Activated CD8-positive, alpha-beta memory T cell treated with anti-CD3 and anti-CD28 coated beads for 36 hours (primary cell): ENCODE measurements at regions not wholly inside any gene's neighbourhood (a gene's known extent, or its start where the extent isn't known, plus 50 kb on each side); places are given as distances from the start of the nearest gene placed in this dataset.
"Not testable (repeated sequence)": the region's sequence is repeated elsewhere in the genome, so short reads cannot be mapped to it uniquely, and the experiment has no call there.

Source experiments
- CTCF ChIA-PET: fragments of 350-600 bp; sonication (Branson Sonifier 250); formaldehyde crosslinking; loops from one replicate; lab custom pipeline; 2021; ENCODE audit warnings: antibody characterized with exemption; lab: Charles Lee
- POLR2A ChIA-PET: fragments of 350-600 bp; sonication (Branson Sonifier 250); formaldehyde crosslinking; loops from one replicate; lab custom pipeline; 2021; ENCODE audit warnings: antibody characterized with exemption; lab: Charles Lee

DNA sequence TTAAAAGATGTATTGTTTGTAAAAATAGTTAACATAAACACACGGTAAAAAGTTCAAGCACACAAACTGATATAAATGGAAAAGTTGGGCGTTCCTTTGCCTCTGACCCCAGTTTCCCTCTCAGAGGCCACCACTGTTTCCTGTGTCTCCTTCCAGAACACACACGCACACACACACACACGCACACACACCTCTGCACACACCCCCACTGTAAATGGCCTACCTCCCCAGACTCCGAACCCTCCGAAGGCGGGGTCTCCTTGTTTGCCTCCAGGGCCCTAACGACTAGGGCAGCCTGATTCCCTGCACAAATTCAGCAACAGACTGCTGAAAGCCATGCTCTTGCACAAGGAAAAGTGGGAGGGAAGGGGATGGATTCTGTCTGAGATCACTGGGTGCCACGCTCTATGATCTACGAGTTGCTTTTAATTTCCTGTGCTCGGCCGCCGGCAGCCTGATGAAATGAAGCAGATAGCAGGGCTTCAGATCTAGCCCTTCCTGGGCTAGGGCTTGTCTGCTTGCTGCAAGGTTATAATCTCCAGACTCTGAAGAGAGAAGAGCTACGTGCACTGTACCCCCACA lies 184.0 kb upstream of the IL12B start:
- ChIA-PET CTCF (interaction anchor here (2.0 to 2.4 kb wide), 2 partner anchors 8 to 473 kb away, joined by 5 to 11 read pairs; no protein-coding TSS in a partner anchor), POLR2A (no interaction called here)

DNA sequence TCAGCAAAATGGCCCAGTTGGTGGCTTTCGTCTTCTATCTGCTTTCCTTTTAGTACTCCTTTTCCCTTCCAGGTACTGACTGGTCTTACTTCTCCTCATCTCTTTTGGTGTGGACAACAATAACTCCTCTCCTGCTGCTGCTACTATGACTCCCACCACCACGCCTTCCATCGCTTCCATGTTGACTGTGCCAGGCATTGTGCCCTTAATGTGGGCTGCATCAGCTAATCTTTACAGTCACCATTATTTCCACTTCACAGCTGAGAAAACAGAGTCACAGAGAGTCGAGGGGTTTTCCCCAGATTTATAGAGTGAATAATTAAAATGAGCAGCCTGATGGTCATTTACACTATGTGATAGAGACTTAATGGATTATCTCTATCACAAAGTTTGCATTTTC lies 184.9 kb upstream of the IL12B start:
- POLR2A ChIA-PET: no interaction called here
- CTCF ChIA-PET: interaction anchor here (0.6 to 2.4 kb wide), 4 partner anchors 9 to 472 kb away, joined by 3 to 11 read pairs (median 4); no protein-coding TSS in a partner anchor

DNA sequence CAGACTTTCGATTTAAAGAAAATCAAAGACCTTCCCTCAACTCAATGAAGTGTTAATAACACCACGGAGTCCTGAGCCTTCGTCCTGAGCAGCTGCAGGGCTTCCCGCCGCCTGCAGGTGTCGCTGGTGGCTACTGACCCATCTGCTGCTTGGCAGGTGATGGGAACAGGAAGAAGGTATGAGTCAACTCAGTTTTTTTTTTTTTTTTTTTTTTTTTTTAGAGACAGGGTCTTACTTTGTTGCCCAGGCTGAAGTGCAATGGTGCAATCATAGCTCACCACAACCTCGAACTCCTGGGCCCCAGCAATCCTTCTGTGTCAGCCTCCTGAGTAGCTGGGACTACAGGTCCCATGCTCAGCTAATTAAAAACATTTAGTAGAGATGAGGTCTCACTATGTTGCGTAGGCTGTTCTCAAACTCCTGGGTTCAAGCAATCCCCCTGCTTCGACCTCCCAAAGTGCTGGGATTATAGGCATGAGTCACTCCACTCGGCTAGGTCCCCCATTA lies 185.7 kb upstream of the IL12B start:
- POLR2A ChIA-PET: interaction anchor here (0.6 kb wide), 1 partner anchor 298 kb away, joined by 4 read pairs; no protein-coding TSS in a partner anchor
- CTCF ChIA-PET: interaction anchor here (0.6 to 2.4 kb wide), 7 partner anchors 9 to 471 kb away, joined by 3 to 11 read pairs (median 4); no protein-coding TSS in a partner anchor

DNA sequence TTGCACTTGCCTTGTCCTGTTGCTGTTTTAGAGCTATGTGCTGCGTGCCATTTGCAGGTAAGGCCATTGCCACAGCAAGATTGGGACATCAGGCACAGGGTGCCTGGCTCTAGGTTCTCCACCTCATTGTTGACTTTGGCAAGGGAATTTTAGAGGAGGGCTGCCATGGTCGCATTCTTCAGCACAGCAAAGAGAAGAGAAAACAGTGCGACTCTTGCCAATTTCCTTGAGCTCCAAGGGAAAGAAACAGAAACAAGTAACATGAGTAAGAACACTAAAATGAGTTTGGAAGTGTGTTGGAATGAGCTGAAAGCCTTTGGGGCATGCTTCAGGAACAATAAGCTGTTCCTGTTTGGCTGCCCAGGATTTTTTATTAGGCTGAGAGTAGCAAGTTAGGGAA lies 188.1 kb upstream of the IL12B start:
- ChIA-PET CTCF (interaction anchor here (1.5 kb wide), 1 partner anchor 469 kb away, joined by 5 read pairs; no protein-coding TSS in a partner anchor), POLR2A (no interaction called here)

DNA sequence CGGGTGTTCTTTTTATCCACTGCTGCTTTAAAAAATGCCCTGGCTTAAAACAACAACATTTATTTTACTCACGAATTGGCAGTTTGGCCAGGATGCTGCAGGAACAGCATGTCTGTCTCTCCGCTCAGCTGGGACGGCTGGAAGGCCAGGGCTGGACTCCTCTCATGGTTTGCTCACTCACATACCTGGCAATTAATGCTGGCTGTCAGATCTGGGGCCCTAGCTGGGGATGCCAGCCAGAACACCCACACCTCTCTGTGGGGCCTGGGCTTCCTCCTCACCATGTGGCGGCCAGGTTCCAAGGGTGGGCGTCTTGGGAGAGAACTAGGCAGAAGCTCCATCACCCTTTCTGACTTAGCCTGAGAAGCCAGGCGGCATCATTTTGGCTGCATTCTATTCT lies 189.1 kb upstream of the IL12B start:
- CTCF ChIA-PET: no interaction called here
- POLR2A ChIA-PET: no interaction called here

DNA sequence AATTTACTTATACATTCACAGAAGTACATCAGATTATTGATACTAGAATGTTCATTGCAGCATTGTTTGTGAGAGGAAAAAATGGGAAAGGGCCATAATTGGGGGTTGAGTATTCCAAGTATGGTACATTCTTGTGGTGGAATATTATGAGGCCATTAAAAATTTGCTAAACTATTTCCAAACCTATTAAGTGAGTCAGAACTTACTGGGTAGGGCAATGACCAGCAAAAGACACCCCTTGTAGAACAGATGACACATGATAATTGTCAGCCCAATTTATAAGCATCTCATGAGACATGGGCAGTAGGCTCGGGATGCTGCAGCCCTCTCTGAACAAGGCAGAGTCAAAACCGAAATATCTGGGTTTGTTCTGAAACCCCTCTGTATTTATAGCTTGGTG lies 192.6 kb upstream of the IL12B start:
- ChIA-PET CTCF (interaction anchor here (0.6 kb wide), 1 partner anchor 831 kb away, joined by 3 read pairs; no protein-coding TSS in a partner anchor), POLR2A (no interaction called here)

DNA sequence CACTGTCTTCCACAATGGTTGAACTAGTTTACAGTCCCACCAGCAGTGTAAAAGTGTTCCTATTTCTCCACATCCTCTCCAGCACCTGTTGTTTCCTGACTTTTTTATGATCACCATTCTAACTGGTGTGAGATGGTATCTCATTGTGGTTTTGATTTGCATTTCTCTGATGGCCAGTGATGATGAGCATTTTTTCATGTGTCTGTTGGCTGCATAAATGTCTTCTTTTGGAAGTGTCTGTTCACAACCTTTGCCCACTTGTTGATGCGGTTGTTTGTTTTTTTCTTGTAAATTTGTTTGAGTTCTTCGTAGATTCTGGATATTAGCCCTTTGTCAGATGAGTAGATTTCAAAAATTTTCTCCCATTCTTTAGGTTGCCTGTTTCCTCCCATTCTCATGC lies 194.0 kb upstream of the IL12B start:
- CTCF ChIA-PET, POLR2A ChIA-PET: not testable (repeated sequence)

DNA sequence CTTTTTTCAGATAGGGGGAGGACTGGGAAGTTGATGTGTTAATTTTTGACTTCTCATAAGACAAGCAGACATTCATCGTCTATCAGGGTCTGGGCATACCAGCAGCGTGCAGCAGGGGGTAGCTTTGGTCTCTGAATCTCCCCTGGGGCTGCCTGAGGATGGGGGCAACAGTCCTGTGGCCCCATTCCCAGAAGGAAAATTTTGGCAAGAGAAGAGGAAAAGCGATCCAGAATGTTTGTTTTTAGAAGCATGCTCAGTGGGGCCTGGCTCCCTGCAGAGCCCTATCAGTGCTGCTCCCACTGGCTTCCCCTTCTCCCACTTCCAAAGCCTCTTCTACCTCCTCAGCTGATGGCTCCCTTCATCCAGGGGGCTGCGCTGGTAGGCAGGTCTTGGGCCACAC lies 194.8 kb upstream of the IL12B start:
- CTCF ChIA-PET: no interaction called here
- POLR2A ChIA-PET: no interaction called here

DNA sequence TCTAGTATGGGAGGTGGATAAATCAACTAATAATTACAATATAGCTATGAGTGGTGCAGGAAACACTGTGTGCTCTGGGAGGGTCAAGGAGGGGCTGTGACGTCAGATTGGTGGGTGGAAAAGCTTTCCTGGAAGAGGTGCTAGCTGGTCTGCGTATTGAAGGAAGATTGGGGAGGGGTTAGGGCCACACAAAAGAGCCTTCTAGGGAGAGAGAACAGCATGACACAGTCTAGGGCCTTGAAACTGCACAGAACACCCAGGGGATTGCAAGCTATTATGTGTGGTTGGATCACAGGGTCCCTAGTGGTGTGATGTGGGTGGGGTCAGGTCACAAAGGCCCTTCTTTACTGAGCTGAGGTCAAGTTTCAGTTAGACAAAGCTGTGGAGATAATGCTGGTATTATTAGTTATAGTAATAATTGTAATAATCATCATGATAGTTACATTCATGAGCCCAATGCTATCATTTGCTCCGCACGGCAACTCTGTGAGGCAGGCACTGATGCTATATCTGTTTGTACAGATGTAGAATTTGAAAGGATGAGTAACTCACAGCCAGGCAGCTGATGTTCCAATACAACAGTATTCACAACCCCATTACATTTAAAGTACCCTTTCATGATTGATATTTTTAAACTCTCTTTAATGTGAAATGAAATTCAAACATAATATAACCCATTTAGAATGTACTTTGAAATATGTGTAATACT lies 197.4 kb upstream of the IL12B start:
- POLR2A ChIA-PET: no interaction called here
- CTCF ChIA-PET: no interaction called here

DNA sequence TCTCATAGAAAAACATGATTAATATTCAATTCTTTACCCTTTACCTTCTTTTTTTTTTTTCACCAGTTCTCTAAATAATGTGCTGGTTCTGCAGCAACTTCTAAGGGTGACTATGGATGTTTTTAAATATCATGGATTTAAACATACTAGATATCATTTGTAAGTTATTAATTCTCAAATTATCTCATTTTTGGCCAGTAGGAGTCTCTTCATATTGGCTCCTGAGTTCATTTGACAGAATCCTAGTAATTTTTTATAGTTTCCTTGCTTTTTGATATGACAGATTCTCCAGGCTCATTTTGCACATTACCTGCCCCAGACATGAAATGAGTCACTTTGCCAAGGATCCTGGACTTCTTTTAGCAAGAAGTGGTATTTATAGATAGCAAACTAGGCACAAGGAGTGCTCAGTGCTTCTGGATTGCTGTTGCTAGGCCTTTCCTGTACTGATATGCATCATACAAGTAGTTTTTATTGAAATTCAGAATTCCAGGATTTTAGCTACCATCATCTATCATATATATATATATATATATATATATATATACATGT lies 201.3 kb upstream of the IL12B start:
- ChIA-PET POLR2A (no interaction called here), CTCF (no interaction called here)

DNA sequence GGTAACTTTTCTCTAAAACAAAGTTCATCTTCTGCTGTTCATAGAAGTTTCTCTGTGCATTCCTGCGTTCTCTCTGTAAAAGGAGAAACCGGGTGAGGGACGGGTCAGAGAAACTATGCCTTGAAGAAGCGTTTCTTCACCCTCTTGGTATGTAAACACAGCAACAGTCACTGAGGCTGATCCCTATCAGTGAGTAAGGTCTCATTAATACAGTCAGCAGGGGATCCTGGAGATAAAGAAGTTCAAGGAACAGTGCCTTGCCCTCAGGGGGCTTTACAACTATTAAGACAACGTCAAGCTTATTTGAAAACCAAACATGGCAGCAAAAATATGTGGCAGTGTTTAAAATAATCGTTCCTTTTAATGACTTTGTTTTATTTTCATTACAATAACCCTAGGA lies 202.9 kb upstream of the IL12B start:
- ChIA-PET POLR2A (no interaction called here), CTCF (no interaction called here)

DNA sequence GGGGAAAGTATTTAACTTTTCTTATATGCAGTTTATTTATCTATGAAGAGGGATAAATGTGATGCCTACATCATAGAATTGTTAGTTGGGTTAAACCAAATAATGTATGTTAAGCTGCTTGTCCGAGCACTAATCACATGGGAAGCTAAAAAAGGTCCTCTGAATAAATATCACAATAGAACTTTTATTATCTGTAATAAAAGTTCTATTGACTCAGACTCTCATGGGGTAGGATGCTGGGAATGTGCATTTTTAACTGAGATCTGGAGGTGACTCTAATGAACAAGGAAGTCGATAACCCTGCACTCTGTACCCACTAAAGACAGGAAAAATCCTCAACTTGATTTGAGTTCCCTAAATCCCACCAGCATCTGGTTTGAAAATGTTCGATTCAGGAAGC lies 205.9 kb upstream of the IL12B start:
- ChIA-PET CTCF (interaction anchor here (0.7 kb wide), 1 partner anchor 76 kb away, joined by 3 read pairs; no protein-coding TSS in a partner anchor), POLR2A (no interaction called here)

DNA sequence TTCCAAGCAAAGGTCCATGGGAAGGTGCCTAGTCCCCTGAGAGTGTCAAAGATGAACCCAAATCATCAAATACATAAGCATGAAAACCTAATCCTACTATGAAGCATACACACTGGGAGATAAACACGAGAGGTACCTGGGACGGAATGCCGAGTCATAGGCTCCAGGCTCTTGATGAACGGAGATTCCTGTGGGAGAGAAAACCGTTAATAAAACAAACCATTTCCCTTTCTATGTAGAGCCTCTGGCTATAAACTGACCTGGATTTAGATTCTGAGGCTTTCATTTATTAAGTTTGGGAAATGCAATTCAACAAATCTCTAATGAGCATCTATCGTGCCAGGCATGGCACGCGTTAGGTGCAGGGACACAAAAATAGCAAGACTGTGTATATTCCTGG lies 206.4 kb upstream of the IL12B start:
- ChIA-PET CTCF (no interaction called here), POLR2A (no interaction called here)

DNA sequence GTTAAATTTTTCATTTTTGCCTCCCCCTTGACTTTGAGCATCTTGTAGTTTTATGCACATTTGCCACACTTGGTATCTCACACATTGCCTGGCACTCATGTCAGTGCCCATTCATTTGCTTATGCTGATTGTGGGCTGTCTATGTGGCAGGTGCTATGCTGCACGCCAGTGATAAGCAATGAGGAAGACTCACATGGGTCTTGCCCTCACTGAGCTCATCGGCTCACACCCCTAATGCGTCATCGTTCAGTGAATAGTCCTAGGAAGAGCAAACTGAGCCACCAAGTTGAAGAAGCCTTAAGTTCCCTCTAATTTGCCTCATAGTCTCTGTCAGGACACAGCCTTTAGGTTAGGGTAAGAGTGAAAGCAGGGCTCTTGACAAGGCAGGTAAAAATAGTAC lies 209.4 kb upstream of the IL12B start:
- POLR2A ChIA-PET: no interaction called here

DNA sequence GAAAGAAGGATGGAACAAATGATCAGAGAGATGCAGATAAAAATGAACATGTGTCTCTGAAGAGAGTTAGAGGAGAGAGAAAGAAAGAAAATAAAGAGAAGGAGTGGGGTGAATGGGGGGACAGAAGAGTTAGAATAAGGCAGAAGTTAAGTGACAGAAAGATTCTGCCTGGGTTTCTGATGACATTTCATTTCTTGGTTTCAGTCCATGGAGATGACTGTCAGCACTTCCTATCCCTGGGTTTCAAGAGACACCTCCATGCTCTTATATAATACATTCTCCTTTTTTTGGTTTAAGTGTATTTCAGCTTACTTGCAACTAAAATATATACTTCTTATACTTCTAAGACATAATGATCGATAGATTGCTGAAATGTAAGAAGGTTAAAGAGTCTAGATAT lies 213.0 kb upstream of the IL12B start:
- ChIA-PET CTCF (no interaction called here), POLR2A (no interaction called here)

More for the DNA sequence above, 209.4 kb upstream of the IL12B start:
- CTCF ChIA-PET: no interaction called here

DNA sequence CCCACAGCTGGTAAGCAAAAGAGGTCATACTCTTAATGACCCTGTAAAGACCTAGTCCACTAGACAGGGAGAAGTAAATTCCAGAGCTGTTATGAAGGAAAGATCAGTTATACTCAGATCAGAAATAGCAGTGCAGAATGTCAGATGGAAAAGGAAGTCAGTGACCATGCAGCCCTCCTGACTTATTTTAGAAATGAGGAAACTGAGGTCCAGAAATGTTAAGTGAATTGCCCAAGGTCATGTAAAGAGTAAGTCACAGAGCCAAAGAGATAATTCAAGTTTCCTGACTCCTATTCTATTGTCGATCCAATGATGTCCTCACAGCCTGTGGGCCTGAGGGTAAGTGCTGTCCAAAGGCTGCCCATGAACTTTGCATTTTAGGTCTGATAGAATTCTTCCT lies 214.9 kb upstream of the IL12B start:
- CTCF ChIA-PET: no interaction called here
- POLR2A ChIA-PET: no interaction called here

DNA sequence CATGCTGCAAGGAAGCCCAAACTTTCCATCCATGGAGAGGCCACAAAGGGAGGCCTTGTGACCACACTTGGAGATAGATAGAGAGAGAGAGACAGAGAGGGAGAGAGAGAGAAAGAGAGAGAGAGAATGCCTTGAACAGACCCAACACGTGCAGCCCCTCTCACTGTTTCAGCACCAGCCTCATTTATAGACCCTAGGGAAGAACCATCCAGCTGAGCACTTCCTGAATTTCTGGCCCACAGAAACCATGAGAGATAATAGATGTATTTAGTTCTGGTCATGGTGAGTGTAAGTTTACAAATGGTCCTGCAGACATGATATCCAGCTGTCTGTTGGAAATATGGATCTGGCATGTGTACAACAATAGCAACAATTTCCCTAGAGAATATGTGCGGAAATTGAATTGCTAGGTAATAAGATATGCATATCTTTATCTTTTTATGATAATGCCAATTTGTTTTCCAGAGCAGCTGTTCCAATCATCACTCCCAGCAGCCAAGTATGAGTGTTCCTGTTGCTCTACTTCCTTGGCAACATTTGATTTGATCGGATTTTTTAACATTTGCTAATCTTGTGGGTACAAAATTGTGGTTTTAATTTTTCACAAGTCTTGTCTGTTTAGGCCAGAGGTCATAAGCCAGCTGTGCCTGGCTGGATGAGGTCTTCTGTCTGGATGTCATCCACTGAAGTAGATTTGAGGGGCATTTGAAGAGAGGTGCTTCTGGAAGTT lies 217.3 kb upstream of the IL12B start:
- CTCF ChIA-PET: no interaction called here
- POLR2A ChIA-PET: no interaction called here

DNA sequence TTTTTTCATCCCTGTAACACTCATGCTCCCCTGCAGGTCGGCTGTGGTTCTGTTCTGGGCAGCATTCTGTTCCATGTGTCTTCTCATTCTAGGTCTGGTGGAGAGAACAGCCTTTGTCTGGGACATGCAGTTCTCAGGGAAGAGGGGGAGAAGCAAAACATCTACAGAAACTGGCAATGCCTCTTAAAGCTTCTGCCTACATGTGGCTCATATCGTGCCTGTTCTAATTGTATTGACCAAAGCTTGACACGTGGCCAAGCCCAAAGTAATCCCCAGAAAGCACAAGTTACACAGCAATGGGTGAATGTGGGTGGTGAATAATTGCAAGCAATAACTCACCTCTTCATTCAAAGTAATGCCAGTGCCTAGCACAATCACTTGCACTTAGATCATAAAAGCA lies 218.2 kb upstream of the IL12B start:
- ChIA-PET POLR2A (no interaction called here), CTCF (no interaction called here)

DNA sequence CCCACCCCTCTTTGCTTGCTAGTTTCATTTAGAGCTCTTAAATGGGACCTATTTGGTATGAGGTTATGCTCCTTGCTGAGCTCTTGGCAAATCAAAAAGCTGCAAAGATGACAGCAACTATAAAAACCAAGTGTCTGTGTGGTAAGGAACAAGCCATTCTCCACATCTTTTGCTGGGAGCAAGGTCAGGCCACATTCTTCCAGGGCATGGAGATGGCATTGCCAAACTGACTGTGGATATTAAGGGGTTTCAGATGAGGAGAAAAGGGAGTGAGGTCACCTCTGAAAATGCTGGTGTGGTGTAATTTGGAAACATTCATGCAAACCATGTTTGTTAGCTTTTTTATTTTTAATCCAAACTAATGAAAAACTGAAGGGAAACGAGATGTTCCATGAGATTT lies 218.8 kb upstream of the IL12B start:
- ChIA-PET POLR2A (no interaction called here), CTCF (no interaction called here)

DNA sequence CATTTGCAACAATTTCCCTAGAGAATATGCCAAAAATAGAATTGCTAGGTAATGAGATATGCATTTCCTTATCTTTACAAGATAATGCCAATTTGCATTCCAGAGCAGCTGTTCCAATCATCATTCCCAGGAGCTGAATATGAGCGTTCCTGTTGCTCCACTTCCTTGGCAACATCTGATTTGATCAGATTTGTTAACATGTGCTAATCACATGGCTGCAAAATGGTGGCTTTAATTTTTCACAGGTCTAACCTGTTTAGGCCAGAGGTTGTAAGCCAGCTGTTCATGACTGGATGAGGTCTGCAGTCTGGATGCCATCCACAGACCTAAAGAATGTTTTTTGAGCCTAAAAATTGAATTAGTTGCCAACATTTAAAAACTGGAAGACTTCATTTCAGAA lies 220.7 kb upstream of the IL12B start:
- CTCF ChIA-PET: no interaction called here
- POLR2A ChIA-PET: no interaction called here
